Muscle layer of duodenum (tissue), 2 donors: ENCODE measurements at regions not wholly inside any gene's neighbourhood (a gene's known extent, or its start where the extent isn't known, plus 50 kb on each side); places are given as distances from the start of the nearest gene placed in this dataset.

Experiments used
- H3K27ac ChIP-seq: one replicate; pipeline ENCODE4 v1.7.0; 2013; ENCODE audit warnings: mild to moderate bottlenecking, low read length
- H3K27me3 ChIP-seq: one replicate; pipeline ENCODE4 v1.7.0; 2013; ENCODE audit warnings: low read depth, mild to moderate bottlenecking, control low read depth, low read length
- H3K36me3 ChIP-seq, 2 donors: one replicate each; pipeline ENCODE4 v1.7.0; 2013; ENCODE audit warnings: low read length in 2 of 2, control low read depth in 1 of 2, mild to moderate bottlenecking in 1 of 2; ENCODE audit not compliant: insufficient read depth in 2 of 2, control insufficient read depth in 1 of 2
- H3K4me1 ChIP-seq, 2 donors: one replicate each; pipeline ENCODE4 v1.7.0; 2013; ENCODE audit warnings: low read length in 2 of 2, mild to moderate bottlenecking in 2 of 2, control low read depth in 1 of 2, moderate library complexity in 1 of 2; ENCODE audit not compliant: insufficient read depth in 2 of 2, control insufficient read depth in 1 of 2
- H3K4me3 ChIP-seq, 2 donors: one replicate each; pipeline ENCODE4 v1.7.0; 2013; ENCODE audit warnings: low read length in 2 of 2, low read depth in 1 of 2, mild to moderate bottlenecking in 1 of 2
- H3K9me3 ChIP-seq, 2 donors: one replicate each; pipeline ENCODE4 v1.7.0; 2013; ENCODE audit warnings: low read length in 2 of 2, control low read depth in 1 of 2, mild to moderate bottlenecking in 1 of 2; ENCODE audit not compliant: control insufficient read depth in 1 of 2
- donor health status: healthy.

GRCh38 chr2:164084066-164084465 lies 348.3 kb upstream of the FIGN start:
- Histone ChIP-seq H3K4me3 (no peak overlapping the region), H3K27me3 (no peaks in the 10 kb centered on the region), H3K36me3 (no peaks in the 10 kb centered on the region), H3K4me1 (no peaks in the 10 kb centered on the region), H3K27ac (no peak overlapping the region), H3K9me3 (no peaks in the 10 kb centered on the region)

- H3K27ac ChIP-seq, result no peak overlapping the region
- no peaks in the 10 kb centered on the region for H3K4me1 ChIP-seq
- H3K36me3 ChIP-seq, result no peaks in the 10 kb centered on the region
- H3K9me3 ChIP-seq, result no peaks in the 10 kb centered on the region
- H3K27me3 ChIP-seq, result no peaks in the 10 kb centered on the region
- H3K4me3 ChIP-seq, result no peak overlapping the region
Observed at GRCh38 chr2:164080486-164080885, 344.7 kb upstream of the FIGN start.

- H3K27me3 ChIP-seq, result no peaks in the 10 kb centered on the region
- H3K9me3 ChIP-seq, result no peaks in the 10 kb centered on the region
- no peak overlapping the region for H3K27ac ChIP-seq
- no peak overlapping the region for H3K4me3 ChIP-seq
- H3K4me1 ChIP-seq, result no peaks in the 10 kb centered on the region
- no peaks in the 10 kb centered on the region for H3K36me3 ChIP-seq
Observed at GRCh38 chr2:164079258-164079657, 343.4 kb upstream of the FIGN start.

GRCh38 chr2:164078421-164078820 lies 342.6 kb upstream of the FIGN start:
- no peaks in the 10 kb centered on the region for H3K27me3 ChIP-seq
- no peaks in the 10 kb centered on the region for H3K4me1 ChIP-seq
- no peaks in the 10 kb centered on the region for H3K9me3 ChIP-seq
- no peak overlapping the region for H3K27ac ChIP-seq
- H3K36me3 ChIP-seq, result no peaks in the 10 kb centered on the region
- H3K4me3 ChIP-seq, result no peak overlapping the region

GRCh38 chr2:164073101-164074074 lies 337.6 kb upstream of the FIGN start:
- Histone ChIP-seq H3K27me3 (no peaks in the 10 kb centered on the region), H3K9me3 (no peaks in the 10 kb centered on the region), H3K27ac (no peak overlapping the region), H3K4me3 (no peak overlapping the region), H3K36me3 (no peaks in the 10 kb centered on the region), H3K4me1 (no peaks in the 10 kb centered on the region)

- no peaks in the 10 kb centered on the region for H3K9me3 ChIP-seq
- no peaks in the 10 kb centered on the region for H3K36me3 ChIP-seq
- no peak overlapping the region for H3K27ac ChIP-seq
- H3K27me3 ChIP-seq, result no peaks in the 10 kb centered on the region
- no peak overlapping the region for H3K4me3 ChIP-seq
- no peaks in the 10 kb centered on the region for H3K4me1 ChIP-seq
Observed at GRCh38 chr2:164069540-164069939, 333.7 kb upstream of the FIGN start.

- Histone ChIP-seq H3K36me3 (no peaks in the 10 kb centered on the region), H3K27me3 (no peaks in the 10 kb centered on the region), H3K9me3 (no peaks in the 10 kb centered on the region)
Observed at GRCh38 chr2:164068063-164068462, 332.3 kb upstream of the FIGN start.

GRCh38 chr2:164066095-164066494 lies 330.3 kb upstream of the FIGN start:
- H3K27me3 ChIP-seq, result no peaks in the 10 kb centered on the region
- H3K4me3 ChIP-seq, result no peak overlapping the region
- H3K9me3 ChIP-seq, result no peaks in the 10 kb centered on the region
- H3K27ac ChIP-seq, result no peak overlapping the region
- H3K36me3 ChIP-seq, result no peaks in the 10 kb centered on the region
- H3K4me1 ChIP-seq, result no peaks in the 10 kb centered on the region

More at GRCh38 chr2:164068063-164068462, 332.3 kb upstream of the FIGN start:
- no peak overlapping the region for H3K4me3 ChIP-seq
- no peak overlapping the region for H3K27ac ChIP-seq
- H3K4me1 ChIP-seq, result no peaks in the 10 kb centered on the region

- Histone ChIP-seq H3K4me3 (no peak overlapping the region), H3K27ac (no peak overlapping the region), H3K9me3 (no peaks in the 10 kb centered on the region), H3K27me3 (no peaks in the 10 kb centered on the region), H3K4me1 (no peaks in the 10 kb centered on the region), H3K36me3 (no peaks in the 10 kb centered on the region)
Observed at GRCh38 chr2:164065038-164065437, 329.2 kb upstream of the FIGN start.

- Histone ChIP-seq H3K4me3 (no peak overlapping the region), H3K4me1 (no peaks in the 10 kb centered on the region), H3K9me3 (no peaks in the 10 kb centered on the region), H3K27ac (no peak overlapping the region), H3K27me3 (no peaks in the 10 kb centered on the region), H3K36me3 (no peaks in the 10 kb centered on the region)
Observed at GRCh38 chr2:164061129-164061746, 325.4 kb upstream of the FIGN start.

GRCh38 chr2:164060031-164060430 lies 324.2 kb upstream of the FIGN start:
- Histone ChIP-seq H3K36me3 (no peaks in the 10 kb centered on the region), H3K4me1 (no peaks in the 10 kb centered on the region), H3K4me3 (no peak overlapping the region), H3K27ac (no peak overlapping the region), H3K9me3 (no peaks in the 10 kb centered on the region), H3K27me3 (no peaks in the 10 kb centered on the region)
